ENCODE measurements at regions not wholly inside any gene's neighbourhood (a gene's known extent, or its start where the extent isn't known, plus 50 kb on each side); places are given as distances from the start of the nearest gene placed in this dataset.

- 33% methylated on average over 13 of the region's 13 CpGs for WGBS (ENCODE audit: insufficient coverage, insufficient replicate concordance, low lambda C conversion rate, missing lambda C conversion rate)
- ChIA-PET RAD21 (ENCODE audit: unreplicated experiment) (no interaction called here), POLR2A (no interaction called here), CTCF (no interaction called here), SMC1A (ENCODE audit: uncharacterized antibody, unreplicated experiment) (interaction anchor here (1.2 kb wide), 1 partner anchor 9 kb away, joined by 3 read pairs; no protein-coding TSS in a partner anchor)
- H3K36me3 ChIP-seq (ENCODE audit: control insufficient read depth in 2 of 2, insufficient read depth in 2 of 2, low read length in 1 of 2), result no peaks in the 10 kb centered on the region
- no peak overlapping the region for H3K9ac ChIP-seq (ENCODE audit: control insufficient read depth, insufficient read depth, low read length)
- no peak overlapping the region for H3K27ac ChIP-seq (ENCODE audit: control insufficient read depth, insufficient read depth)
- no peaks in the 10 kb centered on the region for H3K9me3 ChIP-seq (replicated peaks; ENCODE audit: control insufficient read depth, insufficient read depth, low read length)
- no peak for FAIRE-seq
- no peak overlapping the region for H3K4me2 ChIP-seq (ENCODE audit: control insufficient read depth, insufficient read depth)
- no TSS peak for BruUV-seq (replicated peaks)
- no peak overlapping the region for H2AFZ ChIP-seq (ENCODE audit: control insufficient read depth, low read depth, low read length)
- in situ Hi-C loops (cut with MboI), result no loop called here
- H4K20me1 ChIP-seq (ENCODE audit: control insufficient read depth, insufficient read depth), result no peaks in the 10 kb centered on the region
- no peak for TF ChIP-seq NRF1 (conservative IDR thresholded peaks at IDR 0.05; ENCODE audit: low read depth, low read length)
- TF ChIP-seq POLR2AphosphoS5 (IDR thresholded peaks at IDR 0.05; ENCODE audit: low read length), result no peak
- TF ChIP-seq STAT1 (conservative IDR thresholded peaks at IDR 0.05), result no peak
- no peak for TF ChIP-seq KAT2A (conservative IDR thresholded peaks at IDR 0.05; ENCODE audit: control insufficient read depth, low read depth, low read length)
- no peak for TF ChIP-seq LARP7 (IDR thresholded peaks at IDR 0.05)
- TF ChIP-seq PAX8 (IDR thresholded peaks at IDR 0.05), result no peak
- no peak for TF ChIP-seq RBBP5 (conservative IDR thresholded peaks at IDR 0.05)
- TF ChIP-seq, protein P1, sequence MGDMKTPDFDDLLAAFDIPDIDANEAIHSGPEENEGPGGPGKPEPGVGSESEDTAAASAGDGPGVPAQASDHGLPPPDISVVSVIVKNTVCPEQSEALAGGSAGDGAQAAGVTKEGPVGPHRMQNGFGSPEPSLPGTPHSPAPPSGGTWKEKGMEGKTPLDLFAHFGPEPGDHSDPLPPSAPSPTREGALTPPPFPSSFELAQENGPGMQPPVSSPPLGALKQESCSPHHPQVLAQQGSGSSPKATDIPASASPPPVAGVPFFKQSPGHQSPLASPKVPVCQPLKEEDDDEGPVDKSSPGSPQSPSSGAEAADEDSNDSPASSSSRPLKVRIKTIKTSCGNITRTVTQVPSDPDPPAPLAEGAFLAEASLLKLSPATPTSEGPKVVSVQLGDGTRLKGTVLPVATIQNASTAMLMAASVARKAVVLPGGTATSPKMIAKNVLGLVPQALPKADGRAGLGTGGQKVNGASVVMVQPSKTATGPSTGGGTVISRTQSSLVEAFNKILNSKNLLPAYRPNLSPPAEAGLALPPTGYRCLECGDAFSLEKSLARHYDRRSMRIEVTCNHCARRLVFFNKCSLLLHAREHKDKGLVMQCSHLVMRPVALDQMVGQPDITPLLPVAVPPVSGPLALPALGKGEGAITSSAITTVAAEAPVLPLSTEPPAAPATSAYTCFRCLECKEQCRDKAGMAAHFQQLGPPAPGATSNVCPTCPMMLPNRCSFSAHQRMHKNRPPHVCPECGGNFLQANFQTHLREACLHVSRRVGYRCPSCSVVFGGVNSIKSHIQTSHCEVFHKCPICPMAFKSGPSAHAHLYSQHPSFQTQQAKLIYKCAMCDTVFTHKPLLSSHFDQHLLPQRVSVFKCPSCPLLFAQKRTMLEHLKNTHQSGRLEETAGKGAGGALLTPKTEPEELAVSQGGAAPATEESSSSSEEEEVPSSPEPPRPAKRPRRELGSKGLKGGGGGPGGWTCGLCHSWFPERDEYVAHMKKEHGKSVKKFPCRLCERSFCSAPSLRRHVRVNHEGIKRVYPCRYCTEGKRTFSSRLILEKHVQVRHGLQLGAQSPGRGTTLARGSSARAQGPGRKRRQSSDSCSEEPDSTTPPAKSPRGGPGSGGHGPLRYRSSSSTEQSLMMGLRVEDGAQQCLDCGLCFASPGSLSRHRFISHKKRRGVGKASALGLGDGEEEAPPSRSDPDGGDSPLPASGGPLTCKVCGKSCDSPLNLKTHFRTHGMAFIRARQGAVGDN (IDR thresholded peaks at IDR 0.05), result no peak
- TF ChIP-seq SMAD5 (IDR thresholded peaks at IDR 0.05; ENCODE audit: low read depth), result no peak
- no peak for TF ChIP-seq CBFB (IDR thresholded peaks at IDR 0.05; ENCODE audit: low read depth)
- TF ChIP-seq POLR2A (IDR thresholded peaks at IDR 0.05; ENCODE audit: low read depth, low read length), result no peak
- no peak for TF ChIP-seq RCOR1 (conservative IDR thresholded peaks at IDR 0.05; ENCODE audit: low read depth, low read length)
- TF ChIP-seq RELA (IDR thresholded peaks at IDR 0.05; ENCODE audit: borderline replicate concordance, partially characterized antibody), result no peak
- no peak for TF ChIP-seq ETV6 (conservative IDR thresholded peaks at IDR 0.05 in 1 of 2, IDR thresholded peaks at IDR 0.05 in 1 of 2; ENCODE audit: borderline replicate concordance in 1 of 2, low read depth in 1 of 2)
- TF ChIP-seq HDGF (IDR thresholded peaks at IDR 0.05), result no peak
- TF ChIP-seq ZNF24 (IDR thresholded peaks at IDR 0.05), result no peak
- TF ChIP-seq, protein P2, sequence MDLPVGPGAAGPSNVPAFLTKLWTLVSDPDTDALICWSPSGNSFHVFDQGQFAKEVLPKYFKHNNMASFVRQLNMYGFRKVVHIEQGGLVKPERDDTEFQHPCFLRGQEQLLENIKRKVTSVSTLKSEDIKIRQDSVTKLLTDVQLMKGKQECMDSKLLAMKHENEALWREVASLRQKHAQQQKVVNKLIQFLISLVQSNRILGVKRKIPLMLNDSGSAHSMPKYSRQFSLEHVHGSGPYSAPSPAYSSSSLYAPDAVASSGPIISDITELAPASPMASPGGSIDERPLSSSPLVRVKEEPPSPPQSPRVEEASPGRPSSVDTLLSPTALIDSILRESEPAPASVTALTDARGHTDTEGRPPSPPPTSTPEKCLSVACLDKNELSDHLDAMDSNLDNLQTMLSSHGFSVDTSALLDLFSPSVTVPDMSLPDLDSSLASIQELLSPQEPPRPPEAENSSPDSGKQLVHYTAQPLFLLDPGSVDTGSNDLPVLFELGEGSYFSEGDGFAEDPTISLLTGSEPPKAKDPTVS (IDR thresholded peaks at IDR 0.05; ENCODE audit: low read depth, low read length), result no peak
- no peaks in the 10 kb centered on the region for H3K79me2 ChIP-seq (ENCODE audit: control insufficient read depth, insufficient read depth, low read length)
- ATAC-seq, result no peak
- intact Hi-C loops (cut with micrococcal nuclease; ENCODE audit: unreplicated experiment), result no loop called here
- DNase-seq (ENCODE audit: low read depth, low spot score), result no peak
- H3K4me1 ChIP-seq (ENCODE audit: control insufficient read depth, insufficient read depth, low read length), result no peaks in the 10 kb centered on the region
- H3K27me3 ChIP-seq (replicated peaks in 1 of 2; ENCODE audit: control insufficient read depth in 2 of 2, insufficient read depth in 2 of 2, low read length in 1 of 2), result peaks cover 0 to 3% of the 10 kb centered on the region in 2 experiments; a peak in 2 of 4 replicates
- H3K4me3 ChIP-seq, result no peak overlapping the region
Measured at GRCh38 chr9:135015096-135015495, 72.4 kb upstream of the OLFM1 start.
